ENCODE measurements at regions not wholly inside any gene's neighbourhood (a gene's known extent, or its start where the extent isn't known, plus 50 kb on each side); places are given as distances from the start of the nearest gene placed in this dataset.
"Not testable (repeated sequence)": the region's sequence is repeated elsewhere in the genome, so short reads cannot be mapped to it uniquely, and the experiment has no call there.

DNA sequence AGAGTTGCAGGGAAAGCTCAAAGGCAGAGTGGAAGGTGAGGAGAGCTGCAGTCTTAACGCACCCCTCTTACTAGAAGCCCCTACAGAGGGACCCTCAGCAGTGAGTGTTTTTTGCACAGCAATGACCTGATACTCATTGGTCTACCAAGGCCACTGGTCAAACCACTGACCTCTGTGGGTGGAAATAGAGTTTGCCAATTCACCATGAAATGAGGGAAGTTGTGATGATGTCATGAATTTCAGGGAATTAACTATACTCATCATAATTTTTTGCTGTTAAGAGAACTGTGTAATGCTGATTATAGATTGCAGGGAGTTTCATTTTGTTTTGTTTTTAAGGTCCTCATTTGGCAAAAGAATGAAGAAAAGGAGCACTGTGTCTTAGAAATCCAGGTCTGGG, 101.7 kb upstream of the SMAD3 start:
- TF ChIP-seq ELF4 (IDR thresholded peaks at IDR 0.05) (no peak), FOXM1 (IDR thresholded peaks at IDR 0.05; ENCODE audit: borderline replicate concordance) (no peak), SUZ12 (IDR thresholded peaks at IDR 0.05) (no peak), FOXK2 (IDR thresholded peaks at IDR 0.05) (no peak), SP1 (IDR thresholded peaks at IDR 0.05) (no peak)
- no peak for DNase-seq (ENCODE audit: extremely low spot score)
- ChIA-PET POLR2A (no interaction called here), CTCF (interaction anchor here (0.9 kb wide), 1 partner anchor 19 kb away, joined by 3 read pairs; no protein-coding TSS in a partner anchor)

GRCh38 chr15:66964111-66964738, 101.2 kb upstream of the SMAD3 start:
- no peak for DNase-seq (ENCODE audit: extremely low spot score)
- TF ChIP-seq ARNT (IDR thresholded peaks at IDR 0.05), result no peak
- TF ChIP-seq FOXA1 (IDR thresholded peaks at IDR 0.05), result no peak
- TF ChIP-seq NFRKB (IDR thresholded peaks at IDR 0.05), result no peak
- TF ChIP-seq ZNF384 (IDR thresholded peaks at IDR 0.05), result no peak
- POLR2A ChIA-PET, result no interaction called here
- CTCF ChIA-PET, result no interaction called here

GRCh38 chr15:66964791-66965190, 100.6 kb upstream of the SMAD3 start:
- POLR2A ChIA-PET, result no interaction called here
- no peak for DNase-seq (ENCODE audit: extremely low spot score)
- CTCF ChIA-PET, result interaction anchor here (0.6 kb wide), 1 partner anchor 531 kb away, joined by 3 read pairs; no protein-coding TSS in a partner anchor
- TF ChIP-seq ARNT (IDR thresholded peaks at IDR 0.05), result no peak
- TF ChIP-seq FOXM1 (IDR thresholded peaks at IDR 0.05; ENCODE audit: borderline replicate concordance), result no peak
- TF ChIP-seq BHLHE40 (IDR thresholded peaks at IDR 0.05; ENCODE audit: borderline replicate concordance), result no peak
- TF ChIP-seq CTBP1 (IDR thresholded peaks at IDR 0.05; ENCODE audit: borderline replicate concordance), result no peak
- no peak for TF ChIP-seq ZNF384 (IDR thresholded peaks at IDR 0.05)
- TF ChIP-seq FOXA1 (IDR thresholded peaks at IDR 0.05), result no peak
- no peak for TF ChIP-seq TARDBP (IDR thresholded peaks at IDR 0.05)
- TF ChIP-seq L3MBTL2 (conservative IDR thresholded peaks at IDR 0.05), result no peak
- no peak for TF ChIP-seq LEF1 (IDR thresholded peaks at IDR 0.05; ENCODE audit: borderline replicate concordance)
- no peak for TF ChIP-seq FOXK2 (IDR thresholded peaks at IDR 0.05)
- TF ChIP-seq NFRKB (IDR thresholded peaks at IDR 0.05), result no peak
- no peak for TF ChIP-seq HDGF (IDR thresholded peaks at IDR 0.05; ENCODE audit: borderline replicate concordance)
- no peak for TF ChIP-seq ELF4 (IDR thresholded peaks at IDR 0.05)
- TF ChIP-seq SP1 (IDR thresholded peaks at IDR 0.05), result no peak

GRCh38 chr15:66965201-66965900, 100.1 kb upstream of the SMAD3 start:
- TF ChIP-seq L3MBTL2 (conservative IDR thresholded peaks at IDR 0.05), result no peak
- TF ChIP-seq, protein P1, sequence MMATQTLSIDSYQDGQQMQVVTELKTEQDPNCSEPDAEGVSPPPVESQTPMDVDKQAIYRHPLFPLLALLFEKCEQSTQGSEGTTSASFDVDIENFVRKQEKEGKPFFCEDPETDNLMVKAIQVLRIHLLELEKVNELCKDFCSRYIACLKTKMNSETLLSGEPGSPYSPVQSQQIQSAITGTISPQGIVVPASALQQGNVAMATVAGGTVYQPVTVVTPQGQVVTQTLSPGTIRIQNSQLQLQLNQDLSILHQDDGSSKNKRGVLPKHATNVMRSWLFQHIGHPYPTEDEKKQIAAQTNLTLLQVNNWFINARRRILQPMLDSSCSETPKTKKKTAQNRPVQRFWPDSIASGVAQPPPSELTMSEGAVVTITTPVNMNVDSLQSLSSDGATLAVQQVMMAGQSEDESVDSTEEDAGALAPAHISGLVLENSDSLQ (IDR thresholded peaks at IDR 0.05), result no peak
- no peak for TF ChIP-seq TARDBP (IDR thresholded peaks at IDR 0.05)
- no peak for TF ChIP-seq NFRKB (IDR thresholded peaks at IDR 0.05)
- TF ChIP-seq FOXM1 (IDR thresholded peaks at IDR 0.05; ENCODE audit: borderline replicate concordance), result no peak
- TF ChIP-seq HDGF (IDR thresholded peaks at IDR 0.05; ENCODE audit: borderline replicate concordance), result no peak
- no peak for TF ChIP-seq FOXA1 (IDR thresholded peaks at IDR 0.05)
- TF ChIP-seq SP1 (IDR thresholded peaks at IDR 0.05), result no peak
- no peak for TF ChIP-seq FOXK2 (IDR thresholded peaks at IDR 0.05)
- TF ChIP-seq LEF1 (IDR thresholded peaks at IDR 0.05; ENCODE audit: borderline replicate concordance), result no peak
- TF ChIP-seq ELF4 (IDR thresholded peaks at IDR 0.05), result no peak
- ChIA-PET POLR2A (no interaction called here), CTCF (interaction anchor here (0.5 to 0.6 kb wide), 3 partner anchors 63 to 530 kb away, joined by 3 to 5 read pairs (median 4); no protein-coding TSS in a partner anchor)
- no peak for DNase-seq (ENCODE audit: extremely low spot score)

DNA sequence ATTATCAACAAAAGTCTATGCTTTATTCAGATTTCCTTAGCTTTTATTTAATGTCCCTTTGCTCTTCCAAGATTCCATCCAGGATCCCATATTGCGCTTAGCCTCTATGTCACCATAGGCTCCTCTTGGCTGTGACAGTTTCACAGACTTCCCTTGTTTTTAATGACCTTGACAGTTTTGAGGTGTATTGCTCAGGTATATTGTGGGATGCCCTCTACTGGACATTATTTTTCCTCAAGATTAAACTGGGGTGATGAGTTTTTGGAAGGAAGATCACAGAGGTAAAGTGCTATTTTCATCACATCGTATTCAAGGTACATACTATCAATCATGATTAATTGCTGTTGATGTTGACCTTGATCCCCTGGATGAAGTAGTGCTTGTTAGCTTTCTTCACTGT, 99.1 kb upstream of the SMAD3 start:
- TF ChIP-seq L3MBTL2 (conservative IDR thresholded peaks at IDR 0.05), result no peak
- no peak for TF ChIP-seq SUZ12 (IDR thresholded peaks at IDR 0.05)
- no peak for TF ChIP-seq FOXM1 (IDR thresholded peaks at IDR 0.05; ENCODE audit: borderline replicate concordance)
- TF ChIP-seq ELF4 (IDR thresholded peaks at IDR 0.05), result no peak
- TF ChIP-seq BHLHE40 (IDR thresholded peaks at IDR 0.05; ENCODE audit: borderline replicate concordance), result no peak
- no peak for TF ChIP-seq FOXA1 (IDR thresholded peaks at IDR 0.05)
- no peak for TF ChIP-seq LEF1 (IDR thresholded peaks at IDR 0.05; ENCODE audit: borderline replicate concordance)
- TF ChIP-seq, protein P1 (IDR thresholded peaks at IDR 0.05), result no peak
- no peak for TF ChIP-seq ZNF384 (IDR thresholded peaks at IDR 0.05)
- no peak for TF ChIP-seq HDGF (IDR thresholded peaks at IDR 0.05; ENCODE audit: borderline replicate concordance)
- no peak for TF ChIP-seq ARNT (IDR thresholded peaks at IDR 0.05)
- TF ChIP-seq FOXK2 (IDR thresholded peaks at IDR 0.05), result no peak
- TF ChIP-seq TARDBP (IDR thresholded peaks at IDR 0.05), result no peak
- TF ChIP-seq NFRKB (IDR thresholded peaks at IDR 0.05), result no peak
- TF ChIP-seq SP1 (IDR thresholded peaks at IDR 0.05), result no peak
- no peak for TF ChIP-seq CTBP1 (IDR thresholded peaks at IDR 0.05; ENCODE audit: borderline replicate concordance)
- CTCF ChIA-PET, result no interaction called here

GRCh38 chr15:66968806-66969596, 96.4 kb upstream of the SMAD3 start:
- CTCF ChIA-PET, result interaction anchor here (0.7 kb wide), 1 partner anchor 148 kb away, joined by 3 read pairs; no protein-coding TSS in a partner anchor
- no peak for DNase-seq (ENCODE audit: extremely low spot score)
- TF ChIP-seq L3MBTL2 (conservative IDR thresholded peaks at IDR 0.05), result no peak
- no peak for TF ChIP-seq NFRKB (IDR thresholded peaks at IDR 0.05)
- TF ChIP-seq ELF4 (IDR thresholded peaks at IDR 0.05), result no peak
- TF ChIP-seq BHLHE40 (IDR thresholded peaks at IDR 0.05; ENCODE audit: borderline replicate concordance), result no peak
- TF ChIP-seq, protein P1 (IDR thresholded peaks at IDR 0.05), result no peak
- no peak for TF ChIP-seq HDGF (IDR thresholded peaks at IDR 0.05; ENCODE audit: borderline replicate concordance)
- TF ChIP-seq TARDBP (IDR thresholded peaks at IDR 0.05), result no peak
- no peak for TF ChIP-seq ARNT (IDR thresholded peaks at IDR 0.05)
- TF ChIP-seq LEF1 (IDR thresholded peaks at IDR 0.05; ENCODE audit: borderline replicate concordance), result no peak
- TF ChIP-seq SUZ12 (IDR thresholded peaks at IDR 0.05), result no peak
- POLR2A ChIA-PET, result no interaction called here

More for the DNA sequence above, 99.1 kb upstream of the SMAD3 start:
- no peak for DNase-seq (ENCODE audit: extremely low spot score)
- POLR2A ChIA-PET, result no interaction called here

GRCh38 chr15:66974131-66974530, 91.3 kb upstream of the SMAD3 start:
- DNase-seq (ENCODE audit: extremely low spot score); POLR2A ChIA-PET; CTCF ChIA-PET: not testable (repeated sequence)

- CTCF ChIA-PET, result not testable (repeated sequence)
Observed at GRCh38 chr15:66976106-66976640, 89.2 kb upstream of the SMAD3 start.

GRCh38 chr15:66980326-66980725, 85.1 kb upstream of the SMAD3 start:
- DNase-seq (ENCODE audit: extremely low spot score); POLR2A ChIA-PET; CTCF ChIA-PET: not testable (repeated sequence)

More at GRCh38 chr15:66976106-66976640, 89.2 kb upstream of the SMAD3 start:
- POLR2A ChIA-PET; DNase-seq (ENCODE audit: extremely low spot score): not testable (repeated sequence)
